ENCODE measurements at regions not wholly inside any gene's neighbourhood (a gene's known extent, or its start where the extent isn't known, plus 50 kb on each side); places are given as distances from the start of the nearest gene placed in this dataset.

GRCh38 chr4:116824172-116824571, 261.2 kb downstream of the TRAM1L1 start:
- TF ChIP-seq CTCF (IDR thresholded peaks at IDR 0.05; ENCODE audit: insufficient read depth, low read length), result no peak
- H3K4me3 ChIP-seq (ENCODE audit: low read depth, low read length), result no peak overlapping the region

GRCh38 chr4:116811730-116812129, 273.6 kb downstream of the TRAM1L1 start:
- no peak overlapping the region for H3K4me3 ChIP-seq (ENCODE audit: low read depth, low read length)
- TF ChIP-seq CTCF (IDR thresholded peaks at IDR 0.05; ENCODE audit: insufficient read depth, low read length), result no peak
- no peak for DNase-seq (ENCODE audit: low read depth)

More at GRCh38 chr4:116824172-116824571, 261.2 kb downstream of the TRAM1L1 start:
- no peak for DNase-seq (ENCODE audit: low read depth)

DNA sequence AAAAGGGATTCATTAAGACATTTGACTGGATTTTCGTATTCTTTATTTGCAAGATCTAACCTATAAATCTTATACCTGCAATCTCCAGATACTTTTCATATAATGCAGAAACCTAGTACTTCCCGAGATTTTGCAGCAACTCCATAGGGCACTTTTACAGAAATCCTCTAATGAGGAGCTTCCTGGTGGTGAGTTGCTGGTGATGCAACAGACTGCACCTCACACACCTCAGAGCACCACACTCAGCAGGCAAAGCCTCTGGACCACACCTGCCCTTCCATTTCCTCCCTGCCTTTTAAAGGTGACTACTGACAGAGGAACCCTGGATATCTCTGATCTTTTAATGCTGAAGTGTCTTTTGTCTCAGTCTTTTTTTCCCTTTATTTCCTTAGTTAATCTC, 289.4 kb downstream of the TRAM1L1 start:
- no peak for TF ChIP-seq CTCF (IDR thresholded peaks at IDR 0.05; ENCODE audit: insufficient read depth, low read length)
- no peak for DNase-seq (ENCODE audit: low read depth)
- no peak overlapping the region for H3K4me3 ChIP-seq (ENCODE audit: low read depth, low read length)

DNA sequence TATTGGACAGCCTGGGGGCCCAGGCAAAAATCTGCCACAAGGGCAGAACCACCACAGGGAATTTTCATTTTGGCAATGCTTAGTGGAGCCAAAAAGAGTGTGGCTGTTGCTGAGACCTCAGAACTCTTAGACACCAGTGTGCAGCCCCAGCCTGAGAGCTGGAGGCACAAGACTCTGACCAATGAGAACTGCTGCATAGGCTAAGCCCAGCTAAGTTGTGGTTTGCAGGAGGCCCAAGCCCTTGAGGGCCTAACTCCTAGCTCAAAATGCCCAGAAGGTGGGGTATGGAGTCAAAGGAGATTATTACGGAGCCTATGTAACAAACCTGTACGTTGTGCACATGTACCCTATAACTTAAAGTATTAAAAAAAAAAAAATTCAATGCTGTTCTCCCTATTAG, 296.7 kb downstream of the TRAM1L1 start:
- no peak for TF ChIP-seq CTCF (IDR thresholded peaks at IDR 0.05; ENCODE audit: insufficient read depth, low read length)
- no peak overlapping the region for H3K4me3 ChIP-seq (ENCODE audit: low read depth, low read length)

DNA sequence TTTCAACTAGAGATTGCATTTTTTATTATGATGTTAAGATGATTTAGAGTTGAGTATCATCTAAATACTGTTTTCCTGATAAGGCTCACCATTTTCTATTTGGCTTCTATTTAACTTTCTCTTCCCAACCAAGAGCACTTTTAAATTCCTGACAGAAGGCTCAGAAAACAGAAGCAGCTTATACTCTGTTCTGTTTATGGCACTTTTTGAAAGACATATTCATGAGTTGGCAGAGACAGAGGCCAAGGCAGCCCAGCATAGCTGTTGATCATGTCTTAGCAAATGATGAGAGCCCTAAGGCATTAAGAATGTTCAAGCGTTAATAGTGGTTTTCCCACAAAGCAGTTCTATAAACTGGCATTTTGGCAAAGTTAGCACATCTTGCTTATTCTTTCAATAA, 330.3 kb downstream of the TRAM1L1 start:
- no peak overlapping the region for H3K4me3 ChIP-seq (ENCODE audit: low read depth, low read length)
- no peak for DNase-seq (ENCODE audit: low read depth)
- no peak for TF ChIP-seq CTCF (IDR thresholded peaks at IDR 0.05; ENCODE audit: insufficient read depth, low read length)

More for the DNA sequence above, 296.7 kb downstream of the TRAM1L1 start:
- DNase-seq (ENCODE audit: low read depth), result no peak

- TF ChIP-seq CTCF (IDR thresholded peaks at IDR 0.05; ENCODE audit: insufficient read depth, low read length), result no peak
- no peak for DNase-seq (ENCODE audit: low read depth)
- H3K4me3 ChIP-seq (ENCODE audit: low read depth, low read length), result no peak overlapping the region
These were observed 333.3 kb downstream of the TRAM1L1 start for GRCh38 chr4:116752027-116752426.

DNA sequence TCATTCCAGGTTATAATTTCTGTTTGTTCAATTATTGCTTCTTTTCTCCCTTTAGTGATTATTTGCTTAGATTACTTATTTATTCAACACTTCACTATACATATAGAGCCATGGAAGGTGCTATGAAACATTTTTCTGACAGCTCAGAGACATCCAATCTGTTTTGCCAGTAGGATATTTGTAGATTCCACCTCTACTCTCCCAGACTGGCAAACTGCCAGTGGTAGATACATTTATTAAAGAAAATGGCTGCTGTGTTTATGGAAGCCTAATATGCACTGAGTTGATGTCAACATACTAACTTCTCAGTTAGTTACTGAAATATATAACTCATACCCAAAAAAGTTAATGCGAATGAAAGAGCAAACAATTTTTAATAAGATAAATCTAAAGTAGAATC, 348.6 kb downstream of the TRAM1L1 start:
- H3K4me3 ChIP-seq (ENCODE audit: low read depth, low read length), result no peak overlapping the region
- no peak for TF ChIP-seq CTCF (IDR thresholded peaks at IDR 0.05; ENCODE audit: insufficient read depth, low read length)
- no peak for DNase-seq (ENCODE audit: low read depth)

Data from fibroblast of the aortic adventitia (primary cell).